Stomach (tissue), 8 donors: ENCODE measurements at regions not wholly inside any gene's neighbourhood (a gene's known extent, or its start where the extent isn't known, plus 50 kb on each side); places are given as distances from the start of the nearest gene placed in this dataset.

Experiments
- DNase-seq, 2 donors: peaks; one replicate each; pipeline versions ENCODE4 v3.0.0 to v3.0.0-alpha.2; 2013 to 2019
- H3K27ac ChIP-seq, 5 donors: fragments of 200-600 bp in 4 of 5; sonication (generic) in 4 of 5; one replicate each; pipeline ENCODE4 v1.5.1; 2013 to 2019; ENCODE audit warnings: mild to moderate bottlenecking in 1 of 5, moderate library complexity in 1 of 5
- H3K27me3 ChIP-seq, 3 donors: fragments of 200-600 bp; sonication (generic); one replicate each; pipeline ENCODE4 v1.5.1; 2017 to 2019; ENCODE audit warnings: mixed run types in 1 of 3
- H3K36me3 ChIP-seq, 4 donors: fragments of 200-600 bp; sonication (generic); 1 replicate in 3 of 4; 2 replicates in 1 of 4; pipeline ENCODE4 v1.5.1; 2016 to 2019
- H3K4me1 ChIP-seq, 4 donors: fragments of 200-600 bp; sonication (generic); one replicate each; pipeline ENCODE4 v1.5.1; 2016 to 2019
- H3K4me3 ChIP-seq, 4 donors: fragments of 200-600 bp; sonication (generic) in 3 of 4; one replicate each; pipeline ENCODE4 v1.5.1; 2016 to 2019; ENCODE audit warnings: mild to moderate bottlenecking in 1 of 4
- H3K9me3 ChIP-seq, 4 donors: fragments of 200-600 bp; sonication (generic); one replicate each; pipeline ENCODE4 v1.5.1; 2016 to 2019
- CTCF ChIP-seq, 7 experiments: fragments of 450-650 bp in 4 of 7; fragments of 200-600 bp in 3 of 7; sonication (generic) in 3 of 7; IDR thresholded peaks; one replicate each; pipeline ENCODE4 v1.5.1; 2016 to 2019; ENCODE audit warnings: antibody characterized with exemption in 7 of 7, control low read depth in 2 of 7, mild to moderate bottlenecking in 1 of 7
- EP300 ChIP-seq: sonication (generic); formaldehyde crosslinking; IDR thresholded peaks from one replicate; pipeline ENCODE4 v1.6.1; 2017; ENCODE audit warnings: antibody characterized with exemption
- POLR2A ChIP-seq, 4 donors: fragments of 450-650 bp; IDR thresholded peaks; one replicate each; pipeline ENCODE4 v1.6.1; 2016; ENCODE audit warnings: antibody characterized with exemption in 4 of 4, control low read depth in 2 of 4, mild to moderate bottlenecking in 1 of 4, moderate library complexity in 1 of 4
- POLR2AphosphoS5 ChIP-seq, 3 donors: sonication (generic); formaldehyde crosslinking; IDR thresholded peaks; one replicate each; pipeline ENCODE4 v1.6.1; 2016; ENCODE audit warnings: antibody characterized with exemption in 3 of 3
- WGBS, 5 donors: extraction: QIAGEN DNeasy Blood & Tissue Kit in 3 of 5; methylation state at CpG; one replicate each; pipeline versions ENCODE4 v1.1.5 to v1.1.7; 2013 to 2018; 5-methylcytosine and 5-hydroxymethylcytosine counted together
- intact Hi-C: fragments of 100-400 bp; cut with DNase I; formaldehyde crosslinking; loops from one replicate; pipeline ENCODE4 v1.15.1; 2023; ENCODE audit warnings: low total_unique reads
- donor health status: healthy with polysubstance abuse.
- donor health status: Bipolar disorder and iron deficiency.
- donor health status: healthy.

GRCh38 chrX:4851534-4851933 is 1138.1 kb upstream of the PRKX start:
- WGBS, 5 donors, result 95 to 99% (median 98%) methylated on average over 2 of the region's 2 CpGs
- H3K27me3 ChIP-seq, result no peaks in the 10 kb centered on the region
- TF ChIP-seq POLR2AphosphoS5 (IDR thresholded peaks at IDR 0.05), result no peak
- no peak for TF ChIP-seq POLR2A (IDR thresholded peaks at IDR 0.05)
- no peak for TF ChIP-seq CTCF (IDR thresholded peaks at IDR 0.05)
- no peak for TF ChIP-seq EP300
- H3K27ac ChIP-seq, result no peak overlapping the region
- H3K4me3 ChIP-seq, result no peak overlapping the region
- DNase-seq, result no peak
- H3K36me3 ChIP-seq, result no peaks in the 10 kb centered on the region
- H3K9me3 ChIP-seq, result no peaks in the 10 kb centered on the region
- intact Hi-C loops, result no loop called here
- no peaks in the 10 kb centered on the region for H3K4me1 ChIP-seq

GRCh38 chrX:4850312-4850711 is 1136.9 kb upstream of the PRKX start:
- intact Hi-C loops, result no loop called here
- Histone ChIP-seq H3K36me3 (no peaks in the 10 kb centered on the region), H3K9me3 (no peaks in the 10 kb centered on the region), H3K4me1 (no peaks in the 10 kb centered on the region), H3K4me3 (no peak overlapping the region), H3K27me3 (no peaks in the 10 kb centered on the region), H3K27ac (no peak overlapping the region)
- WGBS, 5 donors, result 84 to 92% (median 87%) methylated on average over 4 of the region's 4 CpGs
- no peak for DNase-seq
- TF ChIP-seq POLR2AphosphoS5 (IDR thresholded peaks at IDR 0.05), result no peak
- TF ChIP-seq EP300, result no peak
- TF ChIP-seq CTCF (IDR thresholded peaks at IDR 0.05), result no peak
- TF ChIP-seq POLR2A (IDR thresholded peaks at IDR 0.05), result no peak

GRCh38 chrX:4844376-4844775 is 1130.9 kb upstream of the PRKX start:
- peak; percentile 27 to 30 for DNase-seq
- Histone ChIP-seq H3K4me1 (no peaks in the 10 kb centered on the region), H3K27ac (no peak overlapping the region), H3K27me3 (no peaks in the 10 kb centered on the region), H3K9me3 (peaks cover 0 to 4% (median 0%) of the 10 kb centered on the region in 4 donors), H3K4me3 (no peak overlapping the region), H3K36me3 (no peaks in the 10 kb centered on the region)
- 45 to 83% (median 60%) methylated on average over 4 of the region's 4 CpGs for WGBS, 5 donors
- TF ChIP-seq EP300, result no peak
- TF ChIP-seq CTCF (IDR thresholded peaks at IDR 0.05), result no peak
- TF ChIP-seq POLR2AphosphoS5 (IDR thresholded peaks at IDR 0.05), result peak in 2 of 3 donors; percentile 17 to 41
- TF ChIP-seq POLR2A (IDR thresholded peaks at IDR 0.05), result no peak
- intact Hi-C loops, result no loop called here

GRCh38 chrX:4841216-4841745 is 1127.8 kb upstream of the PRKX start:
- Histone ChIP-seq H3K9me3 (peaks cover 0 to 4% (median 0%) of the 10 kb centered on the region in 4 donors), H3K4me1 (no peaks in the 10 kb centered on the region), H3K36me3 (no peaks in the 10 kb centered on the region), H3K4me3 (no peak overlapping the region), H3K27me3 (no peaks in the 10 kb centered on the region), H3K27ac (no peak overlapping the region)
- intact Hi-C loops, result no loop called here
- WGBS, 5 donors, result 0 to 32% (median 14%) methylated on average over 2 of the region's 2 CpGs
- peak in 1 of 2 donors; percentile 12 for DNase-seq
- no peak for TF ChIP-seq CTCF (IDR thresholded peaks at IDR 0.05)
